Thoracic aorta (tissue), 2 donors: ENCODE measurements at regions not wholly inside any gene's neighbourhood (a gene's known extent, or its start where the extent isn't known, plus 50 kb on each side); places are given as distances from the start of the nearest gene placed in this dataset.
"Not testable (repeated sequence)": the region's sequence is repeated elsewhere in the genome, so short reads cannot be mapped to it uniquely, and the experiment has no call there.

Source experiments
- ATAC-seq: fragments of 150-250 bp; one replicate; pipeline ENCODE4 v1.8.0; 2017; ENCODE audit warnings: low read depth; ENCODE audit not compliant: insufficient number of reproducible peaks, low FRiP score
- DNase-seq: peaks from one replicate; pipeline ENCODE4 v3.0.0-alpha.2; 2020; ENCODE audit warnings: low spot score
- H3K27ac ChIP-seq, 2 donors: fragments of 200-600 bp; sonication (generic); 1 replicate in 1 of 2; 2 replicates in 1 of 2; pipeline ENCODE4 v1.5.1; 2016; ENCODE audit warnings: mild to moderate bottlenecking in 2 of 2, moderate library complexity in 2 of 2
- H3K27me3 ChIP-seq: fragments of 200-600 bp; sonication (generic); replicated peaks from 2 replicates; pipeline ENCODE4 v1.6.0; 2016; ENCODE audit warnings: mild to moderate bottlenecking; ENCODE audit not compliant: insufficient read depth
- H3K36me3 ChIP-seq: fragments of 200-600 bp; sonication (generic); one replicate; pipeline ENCODE4 v1.5.1; 2016
- H3K4me1 ChIP-seq, 2 donors: fragments of 200-600 bp; sonication (generic); 1 replicate in 1 of 2; 2 replicates in 1 of 2; pipeline versions ENCODE4 v1.5.1 to v1.6.0; 2016; ENCODE audit warnings: low read depth in 2 of 2, mild to moderate bottlenecking in 1 of 2; ENCODE audit not compliant: control insufficient read depth in 1 of 2
- H3K4me3 ChIP-seq: fragments of 200-600 bp; sonication (generic); 2 replicates; pipeline ENCODE4 v1.5.1; 2016; ENCODE audit warnings: mild to moderate bottlenecking
- H3K9me3 ChIP-seq: fragments of 200-600 bp; sonication (generic); 2 replicates; pipeline ENCODE4 v1.5.1; 2016
- CTCF ChIP-seq: fragments of 200-600 bp; sonication (generic); IDR thresholded peaks from one replicate; pipeline ENCODE4 v1.5.1; 2019; ENCODE audit warnings: antibody characterized with exemption

- Histone ChIP-seq H3K27ac (no peak overlapping the region), H3K4me1 (no peaks in the 10 kb centered on the region), H3K4me3 (no peak overlapping the region), H3K9me3 (no peaks in the 10 kb centered on the region), H3K36me3 (no peaks in the 10 kb centered on the region), H3K27me3 (no peaks in the 10 kb centered on the region)
- no peak for TF ChIP-seq CTCF
- DNase-seq (no peak), ATAC-seq (no peak)
Observed at GRCh38 chr2:175244697-175245096, 63.2 kb upstream of the ATP5MC3 start.

GRCh38 chr2:175241691-175242090 is 60.2 kb upstream of the ATP5MC3 start:
- Histone ChIP-seq H3K27me3 (no peaks in the 10 kb centered on the region), H3K4me1 (no peaks in the 10 kb centered on the region), H3K27ac (no peak overlapping the region), H3K4me3 (no peak overlapping the region), H3K36me3 (no peaks in the 10 kb centered on the region), H3K9me3 (no peaks in the 10 kb centered on the region)
- DNase-seq: no peak
- no peak for TF ChIP-seq CTCF
- ATAC-seq: no peak

GRCh38 chr2:175240033-175240432 is 58.5 kb upstream of the ATP5MC3 start:
- H3K4me1 ChIP-seq, H3K36me3 ChIP-seq, ATAC-seq, H3K9me3 ChIP-seq, DNase-seq, H3K27me3 ChIP-seq, H3K4me3 ChIP-seq, H3K27ac ChIP-seq: not testable (repeated sequence)

- H3K27ac ChIP-seq: no peak overlapping the region
- TF ChIP-seq CTCF: no peak
- H3K4me3 ChIP-seq: no peak overlapping the region
- no peaks in the 10 kb centered on the region for H3K36me3 ChIP-seq
- DNase-seq (no peak), ATAC-seq (no peak)
- H3K9me3 ChIP-seq: no peaks in the 10 kb centered on the region
- H3K4me1 ChIP-seq: no peaks in the 10 kb centered on the region
- no peaks in the 10 kb centered on the region for H3K27me3 ChIP-seq
Observed at GRCh38 chr2:175236930-175237329, 55.4 kb upstream of the ATP5MC3 start.

GRCh38 chr2:175234650-175235049 is 53.1 kb upstream of the ATP5MC3 start:
- Histone ChIP-seq H3K27me3 (no peaks in the 10 kb centered on the region), H3K9me3 (no peaks in the 10 kb centered on the region), H3K27ac (no peak overlapping the region), H3K4me3 (no peak overlapping the region), H3K4me1 (no peaks in the 10 kb centered on the region), H3K36me3 (no peaks in the 10 kb centered on the region)
- DNase-seq: no peak
- no peak for ATAC-seq
- no peak for TF ChIP-seq CTCF

- DNase-seq (no peak), ATAC-seq (no peak)
- no peak overlapping the region for H3K4me3 ChIP-seq
- TF ChIP-seq CTCF: no peak
- no peaks in the 10 kb centered on the region for H3K36me3 ChIP-seq
- H3K4me1 ChIP-seq: no peaks in the 10 kb centered on the region
- no peaks in the 10 kb centered on the region for H3K27me3 ChIP-seq
- no peak overlapping the region for H3K27ac ChIP-seq
- no peaks in the 10 kb centered on the region for H3K9me3 ChIP-seq
Observed at GRCh38 chr2:175234153-175234552, 52.6 kb upstream of the ATP5MC3 start.
